ENCODE measurements at regions not wholly inside any gene's neighbourhood (a gene's known extent, or its start where the extent isn't known, plus 50 kb on each side); places are given as distances from the start of the nearest gene placed in this dataset.

- TF ChIP-seq CTCF (IDR thresholded peaks at IDR 0.05; ENCODE audit: borderline replicate concordance, extremely low read depth, low read length, poor library complexity, severe bottlenecking): no peak
- TF ChIP-seq EZH2 (IDR thresholded peaks at IDR 0.05; ENCODE audit: borderline replicate concordance, low read depth, low read length, severe bottlenecking): no peak
Observed at GRCh38 chr20:19922716-19923115, 94.4 kb upstream of the NAA20 start.

All from DND-41 (cell line).